OCI-LY7 (cell line): ENCODE measurements at regions not wholly inside any gene's neighbourhood (a gene's known extent, or its start where the extent isn't known, plus 50 kb on each side); places are given as distances from the start of the nearest gene placed in this dataset.

Experiments
- BruUV-seq: library from RNA; stranded (reverse); fragments of 400-500 nt; replicated peaks from 2 replicates; lab custom pipeline; 2021; lab: Mats Ljungman, UMichigan
- CTCF ChIA-PET: fragments of 300-600 bp; sonication (Branson Sonifier 250); formaldehyde crosslinking; loops from one replicate; lab custom pipeline; 2022; ENCODE audit warnings: antibody characterized with exemption; ENCODE audit not compliant: unreplicated experiment; lab: Charles Lee
- POLR2A ChIA-PET: fragments of 300-600 bp; sonication (Branson Sonifier 250); formaldehyde crosslinking; loops from one replicate; lab custom pipeline; 2022; ENCODE audit warnings: antibody characterized with exemption; lab: Charles Lee
- DNase-seq: peaks from one replicate; pipeline ENCODE4 v3.0.0-alpha.2; 2015; ENCODE audit warnings: low spot score
- H2AFZ ChIP-seq: fragments of 200-600 bp; sonication (generic), shearing (Covaris generic); 2 replicates; pipeline ENCODE4 v1.6.1; 2014; ENCODE audit warnings: mild to moderate bottlenecking, antibody characterized with exemption, low read length, moderate library complexity
- H3K27ac ChIP-seq: fragments of 200-600 bp; sonication (generic); 2 replicates; pipeline ENCODE4 v1.5.1; 2014; ENCODE audit warnings: mixed run types, low read depth, mild to moderate bottlenecking, moderate library complexity, low read length, inconsistent platforms; ENCODE audit not compliant: poor library complexity, severe bottlenecking
- H3K36me3 ChIP-seq: fragments of 200-600 bp; sonication (generic); 2 replicates; pipeline ENCODE4 v1.6.1; 2014; ENCODE audit warnings: mild to moderate bottlenecking, antibody characterized with exemption, low read length, moderate library complexity, mixed read lengths; ENCODE audit not compliant: insufficient read depth
- H3K4me1 ChIP-seq: fragments of 200-600 bp; sonication (generic); 2 replicates; pipeline ENCODE4 v1.5.1; 2014; ENCODE audit warnings: mild to moderate bottlenecking, low read length; ENCODE audit not compliant: insufficient read depth, poor library complexity, severe bottlenecking
- H3K4me2 ChIP-seq: fragments of 200-600 bp; sonication (generic); 2 replicates; pipeline ENCODE4 v1.6.1; 2014; ENCODE audit warnings: mild to moderate bottlenecking, low read length
- H3K4me3 ChIP-seq: fragments of 200-600 bp; sonication (generic); 2 replicates; pipeline ENCODE4 v1.5.1; 2014; ENCODE audit warnings: mild to moderate bottlenecking, low read depth, low read length; ENCODE audit not compliant: poor library complexity, severe bottlenecking
- H3K79me2 ChIP-seq: fragments of 200-600 bp; sonication (generic); 2 replicates; pipeline ENCODE4 v1.6.1; 2016; ENCODE audit warnings: low read depth, mild to moderate bottlenecking, low read length, moderate library complexity, mixed read lengths; ENCODE audit not compliant: insufficient read depth
- H3K9me2 ChIP-seq: fragments of 200-600 bp; sonication (generic); 2 replicates; pipeline ENCODE4 v1.6.1; 2016; ENCODE audit warnings: mild to moderate bottlenecking, low read length, mixed read lengths; ENCODE audit not compliant: insufficient read depth
- H3K9me3 ChIP-seq: fragments of 200-600 bp; sonication (generic); 2 replicates; pipeline ENCODE4 v1.6.1; 2014; ENCODE audit warnings: mild to moderate bottlenecking, mixed run types, low read length, mixed read lengths
- H4K20me1 ChIP-seq: fragments of 200-600 bp; sonication (generic); 2 replicates; pipeline ENCODE4 v1.6.1; 2014; ENCODE audit warnings: mild to moderate bottlenecking, antibody characterized with exemption, low read length, moderate library complexity, mixed read lengths; ENCODE audit not compliant: insufficient read depth
- EZH2phosphoT487 ChIP-seq: fragments of 200-600 bp; sonication (generic); IDR thresholded peaks from 2 replicates; pipeline ENCODE4 v1.6.1; 2018; ENCODE audit warnings: low read depth, borderline replicate concordance, mild to moderate bottlenecking, mixed run types, antibody characterized with exemption, low read length, moderate library complexity, mixed read lengths
- intact Hi-C: fragments of 100-400 bp; cut with micrococcal nuclease; formaldehyde crosslinking; loops from one replicate; pipeline ENCODE4 v1.10.0; 2022; ENCODE audit not compliant: unreplicated experiment
- TF ChIP-seq, protein P1 (sequence below): fragments of 200-600 bp; sonication (generic); conservative IDR thresholded peaks from 2 replicates; pipeline ENCODE4 v1.5.1; 2014; ENCODE audit warnings: mild to moderate bottlenecking, antibody characterized with exemption, low read length, moderate library complexity, mixed read lengths

- intact Hi-C loops, result loop anchor here (5.0 kb wide), 1 partner anchor 212 kb away; no protein-coding TSS in a partner anchor
- Histone ChIP-seq H3K9me2 (no peaks in the 10 kb centered on the region), H3K79me2 (no peaks in the 10 kb centered on the region), H4K20me1 (no peaks in the 10 kb centered on the region), H3K4me3 (no peak overlapping the region), H3K9me3 (no peaks in the 10 kb centered on the region), H3K4me2 (no peak overlapping the region), H3K27ac (no peak overlapping the region), H3K4me1 (no peaks in the 10 kb centered on the region), H3K36me3 (no peaks in the 10 kb centered on the region), H2AFZ (no peak overlapping the region)
- CTCF ChIA-PET, result no interaction called here
- no TSS peak for BruUV-seq
- TF ChIP-seq EZH2phosphoT487, result no peak
- TF ChIP-seq, protein P1, sequence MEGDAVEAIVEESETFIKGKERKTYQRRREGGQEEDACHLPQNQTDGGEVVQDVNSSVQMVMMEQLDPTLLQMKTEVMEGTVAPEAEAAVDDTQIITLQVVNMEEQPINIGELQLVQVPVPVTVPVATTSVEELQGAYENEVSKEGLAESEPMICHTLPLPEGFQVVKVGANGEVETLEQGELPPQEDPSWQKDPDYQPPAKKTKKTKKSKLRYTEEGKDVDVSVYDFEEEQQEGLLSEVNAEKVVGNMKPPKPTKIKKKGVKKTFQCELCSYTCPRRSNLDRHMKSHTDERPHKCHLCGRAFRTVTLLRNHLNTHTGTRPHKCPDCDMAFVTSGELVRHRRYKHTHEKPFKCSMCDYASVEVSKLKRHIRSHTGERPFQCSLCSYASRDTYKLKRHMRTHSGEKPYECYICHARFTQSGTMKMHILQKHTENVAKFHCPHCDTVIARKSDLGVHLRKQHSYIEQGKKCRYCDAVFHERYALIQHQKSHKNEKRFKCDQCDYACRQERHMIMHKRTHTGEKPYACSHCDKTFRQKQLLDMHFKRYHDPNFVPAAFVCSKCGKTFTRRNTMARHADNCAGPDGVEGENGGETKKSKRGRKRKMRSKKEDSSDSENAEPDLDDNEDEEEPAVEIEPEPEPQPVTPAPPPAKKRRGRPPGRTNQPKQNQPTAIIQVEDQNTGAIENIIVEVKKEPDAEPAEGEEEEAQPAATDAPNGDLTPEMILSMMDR, result no peak
- DNase-seq, result no peak
- POLR2A ChIA-PET, result no interaction called here
Observed at GRCh38 chr10:27445070-27445469, 59.0 kb upstream of the RAB18 start.

DNA sequence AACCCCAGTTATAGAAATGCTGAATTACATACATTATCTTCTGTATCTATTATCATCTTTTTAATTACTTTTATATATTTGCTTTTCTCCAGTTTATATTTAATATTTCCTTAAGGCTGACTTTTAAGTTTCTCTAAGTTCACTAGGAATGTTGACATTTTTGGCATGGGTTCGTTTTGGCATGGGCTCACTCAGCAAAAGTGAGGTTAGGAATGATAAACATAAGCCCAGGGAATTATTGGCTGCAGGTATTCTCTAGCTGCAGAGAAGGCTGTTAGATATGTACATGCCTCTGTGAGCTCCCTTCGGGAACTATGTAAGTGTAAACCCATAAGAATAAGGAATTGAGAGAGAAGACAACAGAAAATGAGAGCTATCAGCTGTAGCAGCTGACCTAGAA lies 63.6 kb upstream of the RAB18 start:
- BruUV-seq, result no TSS peak
- Histone ChIP-seq H2AFZ (no peak overlapping the region), H3K9me3 (no peaks in the 10 kb centered on the region), H3K27ac (no peak overlapping the region), H3K4me3 (no peak overlapping the region), H3K36me3 (no peaks in the 10 kb centered on the region), H3K9me2 (no peaks in the 10 kb centered on the region), H4K20me1 (no peaks in the 10 kb centered on the region), H3K79me2 (no peaks in the 10 kb centered on the region), H3K4me1 (no peaks in the 10 kb centered on the region), H3K4me2 (no peak overlapping the region)
- ChIA-PET POLR2A (no interaction called here), CTCF (no interaction called here)
- intact Hi-C loops, result no loop called here
- TF ChIP-seq, protein P1, result no peak
- no peak for TF ChIP-seq EZH2phosphoT487
- no peak for DNase-seq

- no TSS peak for BruUV-seq
- ChIA-PET CTCF (no interaction called here), POLR2A (no interaction called here)
- no peaks in the 10 kb centered on the region for H3K9me2 ChIP-seq
- no peaks in the 10 kb centered on the region for H3K4me1 ChIP-seq
- no peaks in the 10 kb centered on the region for H3K79me2 ChIP-seq
- H2AFZ ChIP-seq, result no peak overlapping the region
- H3K27ac ChIP-seq, result no peak overlapping the region
- H3K9me3 ChIP-seq, result no peaks in the 10 kb centered on the region
- TF ChIP-seq, protein P1, result no peak
- TF ChIP-seq EZH2phosphoT487, result no peak
- H3K4me3 ChIP-seq, result no peak overlapping the region
- intact Hi-C loops, result no loop called here
- H3K36me3 ChIP-seq, result no peaks in the 10 kb centered on the region
- H3K4me2 ChIP-seq, result no peak overlapping the region
- no peak for DNase-seq
- H4K20me1 ChIP-seq, result no peaks in the 10 kb centered on the region
Observed at GRCh38 chr10:27440021-27440420, 64.1 kb upstream of the RAB18 start.
